CD4-positive, alpha-beta T cell (primary cell): ENCODE measurements at regions not wholly inside any gene's neighbourhood (a gene's known extent, or its start where the extent isn't known, plus 50 kb on each side); places are given as distances from the start of the nearest gene placed in this dataset.

Experiments
- ATAC-seq: fragments of 200-7000 bp; cut with Tn5 transposase; one replicate; pipeline ENCODE4 v1.10.0; 2022; ENCODE audit warnings: mild to moderate bottlenecking; ENCODE audit not compliant: poor library complexity
- CTCF ChIA-PET: fragments of 350-600 bp; sonication (Branson Sonifier 250); formaldehyde crosslinking; loops from one replicate; lab custom pipeline; 2021; ENCODE audit warnings: antibody characterized with exemption, inconsistent platforms; lab: Charles Lee
- POLR2A ChIA-PET: fragments of 350-600 bp; sonication (Branson Sonifier 250); formaldehyde crosslinking; loops from one replicate; lab custom pipeline; 2021; ENCODE audit warnings: antibody characterized with exemption, inconsistent platforms; lab: Charles Lee
- DNase-seq, 14 experiments: peaks; one replicate each; pipeline ENCODE4 v3.0.0-alpha.2; 2013 to 2020; ENCODE audit warnings: mixed read lengths in 2 of 14
- H3K27ac ChIP-seq, 2 donors: one replicate each; pipeline versions ENCODE4 v1.5.1 to v1.7.0; 2013; ENCODE audit warnings: low read length in 2 of 2, low read depth in 1 of 2, mild to moderate bottlenecking in 1 of 2
- H3K27me3 ChIP-seq, 2 experiments: 1 replicate in 1 of 2; 2 replicates in 1 of 2; pipeline versions ENCODE4 v1.6.1 to v1.7.0; 2013; ENCODE audit warnings: low read length in 2 of 2, control low read depth in 1 of 2, mild to moderate bottlenecking in 1 of 2, moderate library complexity in 1 of 2; ENCODE audit not compliant: insufficient read depth in 2 of 2, control insufficient read depth in 1 of 2
- H3K36me3 ChIP-seq: one replicate; pipeline ENCODE4 v1.6.1; 2013; ENCODE audit warnings: low read length, control low read depth; ENCODE audit not compliant: insufficient read depth
- H3K4me1 ChIP-seq: one replicate; pipeline ENCODE4 v1.6.1; 2013; ENCODE audit warnings: low read length, control low read depth; ENCODE audit not compliant: insufficient read depth
- H3K4me3 ChIP-seq: one replicate; pipeline ENCODE4 v1.5.1; 2013; ENCODE audit warnings: mild to moderate bottlenecking, low read length, moderate library complexity
- H3K9me3 ChIP-seq, 2 experiments: 1 replicate in 1 of 2; 2 replicates in 1 of 2; pipeline versions ENCODE4 v1.6.1 to v1.7.0; 2013; ENCODE audit warnings: low read length in 2 of 2, mild to moderate bottlenecking in 2 of 2, control low read depth in 1 of 2, moderate library complexity in 1 of 2; ENCODE audit not compliant: control insufficient read depth in 1 of 2, insufficient read depth in 1 of 2
- H3K27ac Mint-ChIP-seq: one replicate; pipeline ENCODE4 v1.8.0; 2020; ENCODE audit warnings: mixed read lengths
- H3K27me3 Mint-ChIP-seq: one replicate; pipeline ENCODE4 v1.8.0; 2021; ENCODE audit warnings: mixed read lengths
- H3K36me3 Mint-ChIP-seq: one replicate; pipeline ENCODE4 v1.8.0; 2021; ENCODE audit warnings: low read depth, mixed read lengths
- H3K4me1 Mint-ChIP-seq: one replicate; pipeline ENCODE4 v1.8.0; 2021; ENCODE audit warnings: low read depth, mixed read lengths
- H3K4me3 Mint-ChIP-seq: one replicate; pipeline ENCODE4 v1.8.0; 2020; ENCODE audit warnings: mild to moderate bottlenecking, mixed read lengths
- H3K9me3 Mint-ChIP-seq: one replicate; pipeline ENCODE4 v1.8.0; 2020; ENCODE audit warnings: mixed read lengths
- CTCF ChIP-seq: fragments of 200-600 bp; IDR thresholded peaks from one replicate; pipeline ENCODE4 v1.8.0; 2022; ENCODE audit warnings: antibody characterized with exemption, mild to moderate bottlenecking
- intact Hi-C, 2 experiments: fragments of 100-400 bp; cut with DNase I in 1 of 2; cut with micrococcal nuclease in 1 of 2; formaldehyde crosslinking; loops; one replicate each; pipeline versions ENCODE4 v1.15.1 to v1.9.0; 2023 to 2025; cut with DNase I, micrococcal nuclease

- Mint-ChIP-seq H3K27me3 (peaks cover 65% of the 10 kb centered on the region), H3K27ac (no peak overlapping the region), H3K9me3 (peaks cover under 1% of the 10 kb centered on the region), H3K4me1 (no peaks in the 10 kb centered on the region), H3K4me3 (no peak overlapping the region), H3K36me3 (no peaks in the 10 kb centered on the region)
- intact Hi-C loops: no loop called here
- ChIA-PET CTCF (no interaction called here), POLR2A (no interaction called here)
- peaks cover 0 to 4% of the 10 kb centered on the region in 2 experiments for H3K27me3 ChIP-seq
- H3K27ac ChIP-seq: no peak overlapping the region
- TF ChIP-seq CTCF: no peak
- no peak overlapping the region for H3K4me3 ChIP-seq
- H3K36me3 ChIP-seq: no peaks in the 10 kb centered on the region
- H3K4me1 ChIP-seq: no peaks in the 10 kb centered on the region
- peaks cover 7 to 27% of the 10 kb centered on the region in 2 experiments for H3K9me3 ChIP-seq
- no peak for ATAC-seq
- no peak for DNase-seq
These were observed 265.1 kb downstream of the PTPRU start for GRCh38 chr1:29501227-29501976.

- no peak for TF ChIP-seq CTCF
- Mint-ChIP-seq H3K27ac (no peak overlapping the region), H3K9me3 (peaks cover 6% of the 10 kb centered on the region), H3K4me1 (no peaks in the 10 kb centered on the region), H3K27me3 (peaks cover 64% of the 10 kb centered on the region), H3K4me3 (no peak overlapping the region), H3K36me3 (no peaks in the 10 kb centered on the region)
- intact Hi-C loops: no loop called here
- no peak overlapping the region for H3K27ac ChIP-seq
- peaks cover 14 to 27% of the 10 kb centered on the region in 2 experiments for H3K9me3 ChIP-seq
- no peaks in the 10 kb centered on the region for H3K4me1 ChIP-seq
- no peaks in the 10 kb centered on the region for H3K36me3 ChIP-seq
- ATAC-seq (no peak), DNase-seq (no peak)
- CTCF ChIA-PET: no interaction called here
- POLR2A ChIA-PET: no interaction called here
- no peak overlapping the region for H3K4me3 ChIP-seq
- H3K27me3 ChIP-seq: peaks cover 0 to 4% of the 10 kb centered on the region in 2 experiments
These were observed 264.3 kb downstream of the PTPRU start for GRCh38 chr1:29500651-29501050.

- Mint-ChIP-seq H3K9me3 (peaks cover 7% of the 10 kb centered on the region), H3K4me3 (no peak overlapping the region), H3K27me3 (peaks cover 61% of the 10 kb centered on the region), H3K36me3 (no peaks in the 10 kb centered on the region), H3K27ac (no peak overlapping the region), H3K4me1 (no peaks in the 10 kb centered on the region)
- Histone ChIP-seq H3K36me3 (no peaks in the 10 kb centered on the region), H3K27me3 (no peaks in the 10 kb centered on the region), H3K4me1 (no peaks in the 10 kb centered on the region), H3K9me3 (peaks cover 17 to 27% of the 10 kb centered on the region in 2 experiments), H3K4me3 (no peak overlapping the region), H3K27ac (no peak overlapping the region)
- intact Hi-C loops: no loop called here
- ChIA-PET CTCF (no interaction called here), POLR2A (no interaction called here)
- no peak for ATAC-seq
- no peak for TF ChIP-seq CTCF
- DNase-seq: no peak
These were observed 263.7 kb downstream of the PTPRU start for GRCh38 chr1:29500041-29500440.
